GM18507 (cell line): ENCODE measurements at regions not wholly inside any gene's neighbourhood (a gene's known extent, or its start where the extent isn't known, plus 50 kb on each side); places are given as distances from the start of the nearest gene placed in this dataset.

Experiments
- DNase-seq: peaks from one replicate; pipeline ENCODE4 v3.0.0; 2011; ENCODE audit warnings: low read depth; ENCODE audit not compliant: insufficient read length; ENCODE audit errors: extremely low spot score
- FAIRE-seq: peaks from 2 replicates; lab custom pipeline; 2011; peaks lifted over from hg19 to GRCh38; lab: Jason Lieb, UNC

DNA sequence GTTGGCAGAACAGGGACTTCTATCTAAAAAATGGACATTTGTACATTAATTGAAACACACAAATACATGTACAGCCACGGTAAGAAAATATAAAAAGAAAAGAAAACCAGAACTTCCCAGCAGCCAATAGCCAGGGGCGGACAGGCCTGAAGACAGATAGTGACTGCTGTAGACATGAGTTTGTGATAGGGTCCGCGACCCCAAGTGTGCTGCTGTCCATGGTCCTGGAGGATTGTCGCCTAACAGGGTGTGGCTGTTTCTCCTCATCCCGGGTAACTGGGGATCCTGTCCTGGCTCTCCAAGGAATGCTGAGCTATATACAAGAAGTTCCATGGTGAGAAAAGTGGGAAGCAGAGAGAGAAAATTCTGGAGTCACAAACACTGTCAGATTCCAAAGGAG is 266.5 kb upstream of the SALL3 start:
- no peak for DNase-seq
- FAIRE-seq = no peak

DNA sequence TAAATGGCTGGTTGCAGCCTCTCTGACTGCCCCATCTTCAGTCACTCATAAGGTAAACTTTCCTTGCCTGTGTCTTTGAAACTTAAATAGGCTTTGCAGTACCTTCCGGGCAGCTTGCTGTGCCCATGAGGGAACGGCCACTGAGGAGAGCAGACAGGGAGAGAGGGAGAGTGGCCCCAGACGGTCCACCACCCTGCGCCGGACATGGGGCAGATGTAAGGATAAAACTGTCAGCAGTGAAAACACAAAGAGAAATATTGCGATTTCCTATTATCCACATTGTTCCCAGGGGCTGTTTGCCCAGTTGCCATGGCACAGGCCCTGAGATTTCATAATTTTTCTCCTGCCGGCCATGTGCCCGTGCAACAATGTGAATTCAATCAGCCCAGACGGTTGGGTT is 265.9 kb upstream of the SALL3 start:
- DNase-seq (no peak), FAIRE-seq (no peak)

DNA sequence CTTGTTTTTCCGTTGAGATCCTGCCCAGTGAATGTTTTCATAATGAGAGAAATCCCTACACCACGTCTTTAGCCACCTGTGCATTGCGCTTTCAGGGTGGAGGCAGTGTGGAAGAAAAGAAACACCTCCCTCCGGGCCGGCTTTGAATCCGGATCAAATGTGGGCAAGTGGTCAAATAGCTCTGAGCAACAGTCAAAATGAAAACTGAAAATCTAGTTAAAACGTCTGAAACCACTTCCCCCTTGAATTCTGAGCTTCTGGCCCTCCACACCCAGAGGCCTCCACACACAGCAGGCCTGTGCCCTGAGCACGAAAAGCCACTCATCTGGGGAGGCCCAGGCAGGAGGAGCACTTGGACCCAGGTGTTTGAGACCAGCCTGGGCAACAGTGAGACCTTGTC is 263.6 kb upstream of the SALL3 start:
- DNase-seq = no peak
- FAIRE-seq = no peak

DNA sequence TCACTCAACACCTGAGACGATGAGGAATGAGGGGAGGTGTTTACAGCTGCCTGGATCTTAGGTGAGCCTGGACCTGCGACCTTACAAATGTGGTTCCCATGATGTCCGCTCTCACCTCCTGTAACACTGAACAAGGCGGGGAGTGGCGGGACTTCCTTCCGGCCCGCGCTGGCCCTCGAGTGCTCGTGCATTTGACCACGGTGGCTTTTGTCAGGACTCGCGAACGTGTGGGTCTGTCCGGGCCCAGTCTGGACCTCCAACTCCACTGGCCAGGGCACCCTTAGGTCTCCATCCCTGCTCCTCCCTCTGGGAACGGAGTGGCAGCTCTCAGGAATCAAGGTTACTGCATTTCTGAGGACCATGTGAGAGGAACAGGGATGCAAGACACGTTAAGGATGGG is 263.0 kb upstream of the SALL3 start:
- DNase-seq (no peak), FAIRE-seq (no peak)

DNA sequence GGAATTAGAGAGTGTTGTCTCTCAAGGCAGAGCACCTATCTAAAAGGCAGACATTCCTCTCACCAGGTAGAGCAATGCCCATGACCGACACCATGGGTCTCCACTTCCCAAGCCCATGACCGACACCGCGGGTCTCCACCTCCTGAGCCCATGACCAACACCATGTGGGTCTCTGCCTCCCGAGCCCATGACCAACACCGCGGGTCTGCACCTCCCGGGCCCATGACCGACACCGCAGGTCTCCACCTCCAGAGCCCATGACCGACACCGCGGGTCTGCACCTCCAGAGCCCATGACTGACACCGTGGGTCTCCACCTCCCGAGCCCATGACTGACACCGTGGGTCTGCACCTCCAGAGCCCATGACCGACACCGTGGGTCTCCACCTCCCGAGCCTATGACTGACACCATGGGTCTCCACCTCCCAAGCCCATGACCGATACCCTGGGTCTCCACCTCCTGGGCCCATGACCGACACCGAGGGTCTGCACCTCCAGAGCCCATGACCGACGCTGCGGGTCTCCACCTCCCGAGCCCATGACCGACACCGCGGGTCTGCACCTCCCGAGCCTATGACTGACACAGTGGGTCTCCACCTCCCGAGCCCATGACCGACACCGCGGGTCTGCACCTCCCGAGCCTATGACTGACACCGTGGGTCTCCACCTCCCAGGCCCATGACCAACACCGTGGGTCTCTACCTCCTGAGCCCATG is 262.4 kb upstream of the SALL3 start:
- no peak for DNase-seq

DNA sequence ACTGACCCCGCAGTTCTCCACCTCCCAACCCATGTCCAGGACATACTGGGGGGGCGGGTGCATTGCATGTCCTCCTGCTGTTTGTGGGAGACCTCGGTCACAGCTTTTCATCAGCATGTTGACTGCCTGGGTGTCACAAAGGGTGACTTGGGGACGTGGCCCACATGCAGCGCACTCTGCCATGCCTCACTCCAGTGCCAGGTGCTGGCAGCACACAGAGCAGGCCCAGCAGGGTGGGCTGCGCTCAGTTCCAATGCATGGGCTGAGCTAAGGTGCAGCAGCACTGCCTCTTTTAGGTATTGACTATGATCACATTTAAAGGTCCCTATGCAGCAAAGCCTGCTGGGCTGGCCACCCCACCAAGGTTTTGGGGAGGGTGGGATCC is 261.9 kb upstream of the SALL3 start:
- FAIRE-seq (no peak), DNase-seq (no peak)

More for the DNA sequence above, 262.4 kb upstream of the SALL3 start:
- no peak for FAIRE-seq

DNA sequence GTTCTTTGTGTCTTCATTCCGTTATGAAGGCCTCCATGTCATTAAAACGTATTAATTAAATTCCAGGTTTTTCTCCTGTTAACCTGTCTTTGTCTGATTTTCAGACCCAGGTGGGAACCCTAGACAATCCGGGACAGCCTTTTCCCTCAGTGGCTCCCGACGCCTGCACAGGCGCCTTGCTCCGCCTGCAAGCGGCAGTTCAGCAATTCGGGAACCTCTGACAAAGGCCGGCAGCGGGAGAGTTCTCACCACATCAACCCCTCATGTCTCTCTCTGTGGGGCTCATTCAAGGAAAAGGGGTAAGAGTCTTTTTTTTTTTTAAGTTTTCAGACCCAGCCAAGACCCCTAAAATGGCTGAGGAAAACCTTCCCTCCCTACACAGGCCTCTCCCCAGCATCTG is 259.8 kb upstream of the SALL3 start:
- no peak for FAIRE-seq

DNA sequence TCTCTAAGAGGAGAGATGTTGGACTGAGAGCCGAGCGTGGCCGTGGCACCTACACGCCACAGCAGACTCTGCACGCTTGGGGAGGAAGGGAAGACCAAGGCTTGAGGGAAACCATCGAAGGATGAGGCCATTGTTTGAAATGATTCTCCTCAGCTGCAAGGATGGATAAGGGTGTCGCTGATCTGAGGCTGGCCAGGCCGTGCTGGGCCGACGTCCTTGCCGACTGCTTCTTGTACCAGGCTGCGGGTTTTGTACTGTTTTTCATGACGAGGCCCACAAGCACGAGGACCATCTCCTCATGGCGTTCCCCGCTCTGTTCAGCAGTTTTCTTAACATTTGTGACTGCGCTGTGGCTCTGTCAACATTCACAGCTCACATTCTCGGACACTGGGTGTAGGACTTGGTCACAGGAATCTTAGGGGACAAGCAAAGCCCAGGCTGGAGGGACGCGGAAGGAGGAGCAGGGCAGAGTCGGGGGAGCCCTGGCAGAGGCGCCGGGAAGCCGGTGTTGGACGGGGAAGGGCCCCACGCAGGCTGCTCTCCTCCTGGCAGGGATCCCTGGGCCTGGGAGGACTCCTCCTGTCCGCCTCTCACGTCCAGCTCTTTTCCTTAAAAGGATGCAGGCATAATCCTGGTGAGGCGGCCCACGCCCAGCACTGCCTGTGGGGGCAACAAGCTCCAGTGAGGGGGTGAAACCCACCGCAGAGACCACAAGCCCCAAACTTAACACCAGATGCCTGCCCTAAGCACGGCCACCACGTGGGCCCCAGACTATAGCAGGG is 259.0 kb upstream of the SALL3 start:
- FAIRE-seq = no peak

More for the DNA sequence above, 259.8 kb upstream of the SALL3 start:
- no peak for DNase-seq

DNA sequence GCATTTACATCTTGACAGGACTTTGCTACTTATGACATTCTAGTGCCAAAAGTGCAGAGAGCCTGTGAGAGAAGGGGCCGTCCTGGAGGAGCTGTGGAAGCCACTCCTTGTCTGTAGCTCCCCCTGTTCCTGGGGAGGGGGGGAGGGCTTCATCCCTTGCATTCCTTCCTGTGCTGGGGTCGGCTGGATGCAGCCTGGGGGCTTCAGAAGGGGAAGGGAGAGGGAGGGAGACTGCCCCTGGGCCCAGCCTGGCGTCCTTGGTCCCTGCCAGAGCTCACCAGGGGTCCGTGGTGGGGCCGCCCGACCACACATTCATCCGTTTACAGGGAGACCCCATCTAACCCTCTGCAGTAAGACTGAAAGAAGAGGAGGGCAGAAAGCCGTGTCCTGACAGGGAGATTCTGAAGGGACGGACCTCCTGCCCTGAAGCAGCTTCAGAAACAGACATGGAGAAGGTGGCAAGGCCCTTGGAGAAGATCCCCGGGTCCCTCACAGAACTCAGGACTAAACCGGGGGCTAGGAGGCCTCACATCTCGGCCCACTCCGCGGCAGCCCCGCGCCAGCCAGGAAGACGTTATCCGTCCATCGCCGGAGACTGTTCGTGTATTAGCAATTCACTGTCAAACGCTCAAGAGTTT is 258.3 kb upstream of the SALL3 start:
- FAIRE-seq = no peak
- DNase-seq = no peak

More for the DNA sequence above, 259.0 kb upstream of the SALL3 start:
- DNase-seq = no peak

DNA sequence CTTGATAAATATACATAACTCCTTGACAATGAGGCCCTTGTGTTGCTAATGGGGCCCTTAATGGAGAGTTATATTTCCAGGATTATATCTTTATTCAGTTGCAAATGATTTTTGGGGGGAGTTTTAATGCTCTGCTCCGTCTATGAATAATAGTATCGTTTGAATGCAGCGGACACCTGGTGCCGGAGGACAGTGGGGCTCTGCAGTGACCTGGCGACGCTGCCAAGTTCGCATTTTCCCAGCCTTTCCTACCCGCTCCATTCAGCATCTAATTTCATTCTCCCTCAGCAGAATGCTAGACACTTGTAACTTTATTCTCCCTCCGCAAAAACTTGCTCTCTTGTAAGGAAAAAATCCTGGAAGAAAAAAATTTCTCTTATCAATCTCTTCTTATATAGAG is 257.6 kb upstream of the SALL3 start:
- DNase-seq = no peak
- no peak for FAIRE-seq

DNA sequence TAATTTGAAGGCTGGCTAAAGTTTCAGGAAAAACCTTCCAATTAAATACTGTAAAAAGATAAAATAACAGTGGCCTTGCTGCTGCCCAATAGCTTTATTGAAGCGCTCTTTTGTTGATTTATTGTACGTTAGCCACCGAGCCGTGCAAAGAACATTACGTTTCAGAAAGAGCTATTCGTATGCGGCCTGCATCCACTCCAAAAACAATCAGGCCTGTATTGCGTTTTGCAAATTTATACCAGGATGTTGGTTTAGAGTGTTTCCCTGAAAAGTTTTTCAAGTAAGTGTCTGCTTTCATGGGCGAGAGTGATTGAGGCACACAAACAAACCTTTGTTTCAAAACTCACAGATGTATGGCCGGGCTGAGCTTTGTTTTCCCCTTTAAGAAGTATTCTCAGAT is 257.2 kb upstream of the SALL3 start:
- DNase-seq (no peak), FAIRE-seq (no peak)

DNA sequence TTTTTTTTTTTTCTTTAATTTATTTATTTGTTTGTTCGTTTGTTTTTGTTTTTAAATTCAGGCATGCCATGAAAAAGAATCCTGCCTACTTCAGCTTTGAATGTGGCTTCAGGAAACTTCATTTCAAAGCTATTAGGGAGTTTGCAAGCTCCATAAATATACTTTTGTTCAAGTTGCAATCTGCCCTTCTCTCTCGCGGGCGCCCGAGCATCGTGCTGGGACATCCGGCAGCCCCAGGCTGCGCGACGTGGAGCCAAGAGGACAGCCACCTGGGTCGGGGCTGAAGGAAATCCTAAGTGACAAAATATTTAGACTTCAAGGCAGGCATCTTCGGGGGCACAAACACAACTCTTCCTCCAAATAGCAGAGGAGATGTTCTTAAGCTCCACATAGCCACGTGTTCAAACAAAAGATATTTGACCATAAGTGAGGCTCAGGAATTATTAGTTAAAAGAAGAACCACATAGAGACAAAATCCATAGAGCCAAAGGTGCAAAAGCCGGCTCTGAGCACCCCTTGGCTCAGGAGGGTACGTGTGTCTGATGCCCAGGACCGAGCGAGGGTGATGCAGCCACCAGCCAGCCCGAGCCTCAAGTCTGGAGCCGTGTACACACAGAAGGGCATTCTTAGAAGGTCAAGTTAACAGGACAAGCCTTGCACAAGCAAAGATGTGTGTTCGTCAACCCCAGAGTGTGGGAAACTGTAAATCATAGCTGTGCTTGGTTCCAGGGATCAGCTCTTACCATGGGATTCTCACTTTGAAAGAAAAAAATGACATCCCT is 256.5 kb upstream of the SALL3 start:
- no peak for FAIRE-seq
- DNase-seq = no peak

DNA sequence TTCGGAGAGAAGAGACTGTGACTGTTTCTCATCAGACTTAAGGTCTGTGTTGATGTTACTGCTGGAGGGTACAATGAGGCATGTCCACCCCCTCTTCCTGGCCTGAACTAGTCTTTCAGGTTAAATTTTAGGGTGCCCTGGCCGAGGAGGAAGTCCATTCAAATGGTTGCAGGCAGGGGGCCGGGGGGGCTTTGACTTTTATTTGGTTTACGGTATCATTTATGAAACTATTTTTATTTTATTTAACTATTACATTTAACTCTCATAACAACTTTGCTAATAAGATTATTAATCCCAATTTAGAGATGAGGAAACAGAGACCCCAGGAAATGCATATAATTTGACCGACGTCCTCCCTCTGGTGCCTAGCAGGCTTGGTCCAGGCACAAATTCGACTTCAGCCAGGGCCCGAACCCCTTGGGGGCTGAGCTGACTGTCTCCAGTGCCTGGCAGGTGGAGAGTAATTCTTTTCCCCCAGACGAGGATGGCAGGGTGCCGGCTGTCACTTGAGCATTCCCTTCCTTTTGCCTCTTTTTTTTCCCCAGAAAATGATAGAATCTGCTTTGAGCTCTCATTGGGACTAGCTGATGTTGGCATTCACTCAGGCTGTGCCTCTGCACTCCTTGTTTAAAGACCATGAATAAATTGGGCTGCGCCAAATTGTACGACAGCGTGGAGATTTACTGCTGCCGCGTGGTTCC is 255.3 kb upstream of the SALL3 start:
- FAIRE-seq = no peak
- no peak for DNase-seq

DNA sequence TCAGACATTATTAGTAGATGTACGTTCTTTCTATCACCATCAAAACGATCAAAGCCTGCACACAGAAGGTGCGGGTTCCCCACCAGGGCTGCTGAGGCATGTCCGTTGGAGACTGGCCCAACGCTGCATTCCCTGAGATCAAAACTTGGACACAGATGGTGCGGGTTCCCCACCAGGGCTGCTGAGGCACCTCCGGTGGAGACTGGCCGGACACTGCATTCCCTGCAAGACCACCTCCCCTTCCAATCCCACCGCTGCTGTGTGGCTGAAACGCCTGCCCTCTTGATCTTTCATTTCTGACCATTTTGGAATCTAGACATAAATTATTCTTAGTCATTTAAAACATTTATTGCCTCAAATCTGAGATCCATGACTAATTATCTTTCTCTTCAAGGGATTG is 254.2 kb upstream of the SALL3 start:
- DNase-seq (no peak), FAIRE-seq (no peak)

DNA sequence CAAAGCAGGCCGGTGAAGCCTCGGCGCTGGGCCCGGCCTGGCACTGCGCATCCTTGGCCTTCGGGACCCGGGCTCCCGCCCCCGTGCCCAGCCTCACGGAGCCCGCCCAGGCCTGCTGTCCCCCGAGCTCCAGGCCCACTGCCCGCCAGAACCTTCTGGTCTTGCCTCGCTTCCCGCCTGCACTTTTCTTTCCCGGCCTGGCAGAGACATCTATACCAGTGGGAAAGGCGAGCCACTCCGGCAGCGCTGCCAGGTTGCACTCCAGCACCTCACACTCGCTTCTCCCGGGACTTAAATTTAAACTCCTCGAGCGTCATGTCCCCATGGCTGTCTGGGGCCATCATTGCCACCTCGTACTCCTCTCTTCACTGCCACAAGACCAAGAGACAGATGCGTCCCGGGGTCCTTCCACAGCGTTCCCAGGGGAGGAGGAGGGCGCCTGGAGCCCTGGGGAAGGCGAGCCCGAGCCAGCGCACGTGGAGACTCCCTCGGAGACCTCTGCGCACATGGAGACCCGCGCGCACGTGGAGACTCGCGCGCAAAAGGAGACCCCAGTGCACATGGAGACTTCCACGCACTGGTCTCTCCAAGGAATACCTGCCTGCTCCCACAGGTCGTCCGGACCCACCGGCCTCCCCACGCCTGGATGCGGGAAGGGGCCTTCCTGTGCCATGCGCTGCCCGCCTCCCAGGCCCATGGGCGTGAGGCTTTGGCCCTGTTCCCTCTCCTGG is 253.1 kb upstream of the SALL3 start:
- DNase-seq (no peak), FAIRE-seq (no peak)

DNA sequence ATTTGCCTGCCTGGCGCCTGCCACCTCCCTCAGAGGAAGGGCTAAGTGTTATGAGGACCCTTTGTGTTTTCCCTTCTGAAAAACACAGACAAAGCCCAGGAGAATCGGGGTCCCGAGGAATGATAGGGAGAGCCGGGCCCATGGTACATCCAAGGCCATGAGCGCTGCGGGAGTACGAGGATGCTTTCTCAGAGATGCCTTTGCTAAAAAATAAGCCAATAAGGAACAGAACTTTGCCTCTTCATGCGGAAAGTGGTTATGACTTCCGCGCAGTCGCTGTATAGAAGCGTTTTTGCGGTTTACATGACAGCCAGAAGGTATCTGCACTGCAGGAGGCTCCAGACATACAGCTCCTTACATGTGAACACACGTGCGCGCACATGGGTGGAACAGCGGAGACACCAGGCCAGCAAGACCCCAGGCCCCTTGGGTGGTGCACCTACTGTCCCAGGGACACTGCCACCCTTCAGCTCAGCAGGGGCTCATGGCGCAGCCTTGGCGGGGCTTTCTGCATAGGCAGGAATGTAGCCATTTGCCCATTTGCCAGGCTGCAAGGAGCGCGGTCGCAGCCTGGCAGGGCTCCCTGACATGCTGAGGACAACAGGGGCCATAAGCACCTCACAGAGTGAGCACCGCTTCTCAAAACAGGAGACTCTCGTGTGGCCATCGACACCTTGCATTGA is 252.4 kb upstream of the SALL3 start:
- DNase-seq = no peak
- FAIRE-seq = no peak

DNA sequence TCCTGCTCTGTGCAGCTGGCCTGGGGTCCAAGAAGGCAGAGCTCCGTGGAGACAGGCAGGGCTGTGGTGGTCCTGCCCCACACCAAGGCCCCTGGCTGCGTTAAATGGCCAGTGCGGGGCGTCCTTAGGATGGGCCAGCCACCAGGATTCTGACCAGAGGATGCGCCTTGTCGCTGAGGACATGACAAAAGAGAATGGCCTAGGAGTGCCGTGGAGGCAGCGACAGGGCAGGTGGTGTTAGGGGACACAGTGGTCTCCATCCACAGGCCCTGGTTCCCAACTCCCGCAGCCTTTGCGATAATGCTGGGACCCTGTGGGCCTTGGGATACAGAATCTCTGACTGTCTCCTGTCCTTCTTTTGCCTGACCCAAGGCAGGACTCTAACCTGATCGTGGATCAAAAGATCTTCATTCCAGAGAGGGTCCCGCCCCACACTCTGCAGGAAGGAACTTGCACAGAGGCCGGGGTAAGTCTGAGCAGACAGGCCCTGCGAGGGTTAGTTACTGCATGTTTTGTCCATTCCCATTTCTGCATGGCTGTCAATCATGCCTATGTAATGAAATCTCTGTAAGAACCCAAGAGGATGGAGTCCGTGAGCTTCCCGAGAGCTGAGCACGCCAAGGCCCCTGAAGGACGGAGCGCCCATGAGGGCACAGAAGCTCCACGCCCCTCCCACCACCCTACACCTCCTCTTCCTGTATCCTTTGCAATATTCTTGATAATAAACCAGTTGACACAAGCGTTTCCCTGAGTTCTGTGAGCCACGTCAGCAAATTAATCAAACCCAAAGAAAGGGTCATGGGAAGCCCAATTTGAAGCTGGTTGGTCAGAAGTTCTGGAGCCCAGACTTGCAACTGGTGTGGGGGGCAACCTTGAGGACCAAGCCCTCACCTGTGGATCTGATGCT is 251.5 kb upstream of the SALL3 start:
- DNase-seq = no peak
- FAIRE-seq = no peak
